NCI-H1694 treated with DMSO at 0.1 percent for 48 hours (cell line): ENCODE measurements at regions not wholly inside any gene's neighbourhood (a gene's known extent, or its start where the extent isn't known, plus 50 kb on each side); places are given as distances from the start of the nearest gene placed in this dataset.

ENCODE experiments used
- DNase-seq: peaks from one replicate; lab custom pipeline; 2025; lab: John Stamatoyannopoulos, UW

- DNase-seq = peak; percentile 22
Observed at GRCh38 chrX:100120956-100121355, 289.1 kb downstream of the PCDH19 start.

GRCh38 chrX:100098660-100099375, 311.3 kb downstream of the PCDH19 start:
- DNase-seq = no peak

- no peak for DNase-seq
Observed at GRCh38 chrX:100090931-100091330, 319.1 kb downstream of the PCDH19 start.

- no peak for DNase-seq
Observed at GRCh38 chrX:100089724-100090123, 320.3 kb downstream of the PCDH19 start.

GRCh38 chrX:100085846-100086245, 324.2 kb downstream of the PCDH19 start:
- no peak for DNase-seq

GRCh38 chrX:100083211-100083610, 326.9 kb downstream of the PCDH19 start:
- DNase-seq = no peak

GRCh38 chrX:100081503-100081902, 328.6 kb downstream of the PCDH19 start:
- no peak for DNase-seq

- DNase-seq = no peak
Observed at GRCh38 chrX:100076031-100076430, 334.0 kb downstream of the PCDH19 start.

GRCh38 chrX:100072336-100072735, 337.7 kb downstream of the PCDH19 start:
- no peak for DNase-seq

GRCh38 chrX:100070334-100070849, 339.7 kb downstream of the PCDH19 start:
- DNase-seq = no peak

- DNase-seq = no peak
Observed at GRCh38 chrX:100048156-100048555, 361.9 kb downstream of the PCDH19 start.
